Liver (tissue), 8 donors: ENCODE measurements at regions not wholly inside any gene's neighbourhood (a gene's known extent, or its start where the extent isn't known, plus 50 kb on each side); places are given as distances from the start of the nearest gene placed in this dataset.

Experiments
- DNase-seq: peaks from one replicate; pipeline ENCODE4 v3.0.0-alpha.2; 2017; ENCODE audit warnings: low spot score
- H3K27ac ChIP-seq, 2 donors: one replicate each; pipeline ENCODE4 v1.7.0; 2013; ENCODE audit warnings: inconsistent platforms in 2 of 2, low read length in 2 of 2, control low read depth in 1 of 2, low read depth in 1 of 2, mild to moderate bottlenecking in 1 of 2
- H3K27me3 ChIP-seq, 4 donors: one replicate each; pipeline versions ENCODE4 v1.6.1 to v1.7.0; 2013; ENCODE audit warnings: low read length in 3 of 4, inconsistent platforms in 1 of 4, mild to moderate bottlenecking in 1 of 4, moderate library complexity in 1 of 4; ENCODE audit not compliant: control insufficient read depth in 4 of 4, insufficient read depth in 4 of 4
- H3K36me3 ChIP-seq, 4 donors: one replicate each; pipeline versions ENCODE4 v1.6.1 to v1.7.0; 2013; ENCODE audit warnings: low read length in 3 of 4, mild to moderate bottlenecking in 3 of 4, low read depth in 1 of 4, moderate library complexity in 1 of 4; ENCODE audit not compliant: control insufficient read depth in 4 of 4, insufficient read depth in 3 of 4
- H3K4me1 ChIP-seq, 4 donors: one replicate each; pipeline versions ENCODE4 v1.6.1 to v1.7.0; 2013; ENCODE audit warnings: low read length in 3 of 4, mild to moderate bottlenecking in 3 of 4, moderate library complexity in 1 of 4; ENCODE audit not compliant: control insufficient read depth in 4 of 4, insufficient read depth in 4 of 4
- H3K4me3 ChIP-seq, 3 donors: one replicate each; pipeline versions ENCODE4 v1.6.1 to v1.7.0; 2013; ENCODE audit warnings: low read length in 3 of 3, control low read depth in 1 of 3, low read depth in 1 of 3, mild to moderate bottlenecking in 1 of 3
- H3K9ac ChIP-seq, 2 donors: one replicate each; pipeline ENCODE4 v1.7.0; 2013; ENCODE audit warnings: low read length in 2 of 2, mild to moderate bottlenecking in 2 of 2, moderate library complexity in 2 of 2, control low read depth in 1 of 2, low read depth in 1 of 2
- H3K9me3 ChIP-seq, 4 donors: one replicate each; pipeline versions ENCODE4 v1.6.1 to v1.7.0; 2013; ENCODE audit warnings: low read length in 3 of 4; ENCODE audit not compliant: control insufficient read depth in 4 of 4
- CTCF ChIP-seq: fragments of 150-350 bp; IDR thresholded peaks from 2 replicates; pipeline ENCODE4 v1.5.1; 2017; ENCODE audit warnings: improper control_type of control experiment, low read depth, low read length; ENCODE audit not compliant: missing input control
- EGR1 ChIP-seq, 2 donors: IDR thresholded peaks; 2 replicates each; pipeline ENCODE4 v1.6.1; 2016 to 2018; ENCODE audit warnings: antibody characterized with exemption in 2 of 2, low read depth in 2 of 2
- FOXA1 ChIP-seq: IDR thresholded peaks from 2 replicates; pipeline ENCODE4 v1.6.1; 2016; ENCODE audit warnings: antibody characterized with exemption
- FOXA2 ChIP-seq: IDR thresholded peaks from 2 replicates; pipeline ENCODE4 v1.6.1; 2016; ENCODE audit warnings: antibody characterized with exemption
- GABPA ChIP-seq, 2 donors: IDR thresholded peaks in 1 of 2; conservative IDR thresholded peaks in 1 of 2; 2 replicates each; pipeline ENCODE4 v1.6.1; 2016; ENCODE audit warnings: antibody characterized with exemption in 2 of 2, mild to moderate bottlenecking in 1 of 2, moderate library complexity in 1 of 2
- HNF4A ChIP-seq, 2 donors: conservative IDR thresholded peaks; 2 replicates each; pipeline ENCODE4 v1.6.1; 2016; ENCODE audit warnings: antibody characterized with exemption in 2 of 2, mild to moderate bottlenecking in 2 of 2
- HNF4G ChIP-seq: IDR thresholded peaks from 2 replicates; pipeline ENCODE4 v1.6.1; 2016; ENCODE audit warnings: antibody characterized with exemption
- JUND ChIP-seq, 2 donors: IDR thresholded peaks; 2 replicates each; pipeline ENCODE4 v1.6.1; 2016; ENCODE audit warnings: antibody characterized with exemption in 2 of 2
- MAX ChIP-seq: IDR thresholded peaks from 2 replicates; pipeline ENCODE4 v1.6.1; 2016; ENCODE audit warnings: antibody characterized with exemption
- NR2F2 ChIP-seq: IDR thresholded peaks from 2 replicates; pipeline ENCODE4 v1.6.1; 2016; ENCODE audit warnings: antibody characterized with exemption
- RAD21 ChIP-seq, 2 donors: IDR thresholded peaks; 2 replicates each; pipeline ENCODE4 v1.6.1; 2016; ENCODE audit warnings: antibody characterized with exemption in 2 of 2, mild to moderate bottlenecking in 2 of 2
- RXRA ChIP-seq, 2 donors: IDR thresholded peaks; 2 replicates each; pipeline ENCODE4 v1.6.1; 2017 to 2018; ENCODE audit warnings: antibody characterized with exemption in 2 of 2, mild to moderate bottlenecking in 1 of 2
- SP1 ChIP-seq: IDR thresholded peaks from 2 replicates; pipeline ENCODE4 v1.6.1; 2018; ENCODE audit warnings: antibody characterized with exemption, mild to moderate bottlenecking
- TAF1 ChIP-seq: conservative IDR thresholded peaks from 2 replicates; pipeline ENCODE4 v1.6.1; 2016; ENCODE audit warnings: antibody characterized with exemption, mild to moderate bottlenecking
- YY1 ChIP-seq: IDR thresholded peaks from 2 replicates; pipeline ENCODE4 v1.6.1; 2016; ENCODE audit warnings: antibody characterized with exemption, mild to moderate bottlenecking
- WGBS: extraction: QIAGEN DNeasy Blood & Tissue Kit; methylation state at CpG from one replicate; pipeline ENCODE4 v1.1.7; 2013; 5-methylcytosine and 5-hydroxymethylcytosine counted together
- TF ChIP-seq, protein P1 (sequence below): IDR thresholded peaks from 2 replicates; pipeline ENCODE4 v1.6.1; 2016; ENCODE audit warnings: antibody characterized with exemption
- TF ChIP-seq, protein P2 (sequence below): IDR thresholded peaks from 2 replicates; pipeline ENCODE4 v1.6.1; 2016; ENCODE audit warnings: antibody characterized with exemption, mild to moderate bottlenecking
- TF ChIP-seq, protein P3 (sequence below): IDR thresholded peaks from 2 replicates; pipeline ENCODE4 v1.6.1; 2016; ENCODE audit warnings: antibody characterized with exemption
- donor health status: healthy.
- donor health status: healthy.
- donor health status: healthy.
- donor health status: healthy.
- donor health status: healthy.

DNA sequence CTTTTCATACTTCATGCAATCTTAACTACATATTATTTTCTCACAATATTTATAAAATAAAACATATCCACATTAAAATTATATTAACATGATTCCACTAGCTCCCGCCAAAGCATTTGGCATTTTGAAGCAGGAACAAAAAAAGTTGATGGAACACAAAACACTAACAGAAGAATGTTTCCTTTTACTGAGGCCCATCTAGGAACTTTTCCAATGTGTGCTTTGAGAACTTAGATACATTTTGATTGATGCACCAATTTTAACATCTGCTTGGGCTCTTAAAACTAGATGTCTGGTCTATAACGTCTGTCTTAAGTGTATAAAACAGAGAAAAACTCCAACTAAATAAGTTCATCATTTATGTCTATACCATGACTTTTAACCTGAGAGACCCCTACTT, 1214.8 kb downstream of the SORCS1 start:
- H3K9ac ChIP-seq = no peak overlapping the region
- no peak for DNase-seq
- no peak overlapping the region for H3K4me3 ChIP-seq
- no peaks in the 10 kb centered on the region for H3K36me3 ChIP-seq
- TF ChIP-seq, protein P1, sequence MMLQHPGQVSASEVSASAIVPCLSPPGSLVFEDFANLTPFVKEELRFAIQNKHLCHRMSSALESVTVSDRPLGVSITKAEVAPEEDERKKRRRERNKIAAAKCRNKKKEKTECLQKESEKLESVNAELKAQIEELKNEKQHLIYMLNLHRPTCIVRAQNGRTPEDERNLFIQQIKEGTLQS = no peak
- no peak for TF ChIP-seq RXRA (IDR thresholded peaks at IDR 0.05)
- no peak for TF ChIP-seq TAF1
- TF ChIP-seq MAX = no peak
- TF ChIP-seq HNF4G = no peak
- no peak for TF ChIP-seq SP1
- TF ChIP-seq RAD21 (IDR thresholded peaks at IDR 0.05) = no peak
- TF ChIP-seq, protein P2, sequence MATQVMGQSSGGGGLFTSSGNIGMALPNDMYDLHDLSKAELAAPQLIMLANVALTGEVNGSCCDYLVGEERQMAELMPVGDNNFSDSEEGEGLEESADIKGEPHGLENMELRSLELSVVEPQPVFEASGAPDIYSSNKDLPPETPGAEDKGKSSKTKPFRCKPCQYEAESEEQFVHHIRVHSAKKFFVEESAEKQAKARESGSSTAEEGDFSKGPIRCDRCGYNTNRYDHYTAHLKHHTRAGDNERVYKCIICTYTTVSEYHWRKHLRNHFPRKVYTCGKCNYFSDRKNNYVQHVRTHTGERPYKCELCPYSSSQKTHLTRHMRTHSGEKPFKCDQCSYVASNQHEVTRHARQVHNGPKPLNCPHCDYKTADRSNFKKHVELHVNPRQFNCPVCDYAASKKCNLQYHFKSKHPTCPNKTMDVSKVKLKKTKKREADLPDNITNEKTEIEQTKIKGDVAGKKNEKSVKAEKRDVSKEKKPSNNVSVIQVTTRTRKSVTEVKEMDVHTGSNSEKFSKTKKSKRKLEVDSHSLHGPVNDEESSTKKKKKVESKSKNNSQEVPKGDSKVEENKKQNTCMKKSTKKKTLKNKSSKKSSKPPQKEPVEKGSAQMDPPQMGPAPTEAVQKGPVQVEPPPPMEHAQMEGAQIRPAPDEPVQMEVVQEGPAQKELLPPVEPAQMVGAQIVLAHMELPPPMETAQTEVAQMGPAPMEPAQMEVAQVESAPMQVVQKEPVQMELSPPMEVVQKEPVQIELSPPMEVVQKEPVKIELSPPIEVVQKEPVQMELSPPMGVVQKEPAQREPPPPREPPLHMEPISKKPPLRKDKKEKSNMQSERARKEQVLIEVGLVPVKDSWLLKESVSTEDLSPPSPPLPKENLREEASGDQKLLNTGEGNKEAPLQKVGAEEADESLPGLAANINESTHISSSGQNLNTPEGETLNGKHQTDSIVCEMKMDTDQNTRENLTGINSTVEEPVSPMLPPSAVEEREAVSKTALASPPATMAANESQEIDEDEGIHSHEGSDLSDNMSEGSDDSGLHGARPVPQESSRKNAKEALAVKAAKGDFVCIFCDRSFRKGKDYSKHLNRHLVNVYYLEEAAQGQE = no peak
- TF ChIP-seq, protein P3, sequence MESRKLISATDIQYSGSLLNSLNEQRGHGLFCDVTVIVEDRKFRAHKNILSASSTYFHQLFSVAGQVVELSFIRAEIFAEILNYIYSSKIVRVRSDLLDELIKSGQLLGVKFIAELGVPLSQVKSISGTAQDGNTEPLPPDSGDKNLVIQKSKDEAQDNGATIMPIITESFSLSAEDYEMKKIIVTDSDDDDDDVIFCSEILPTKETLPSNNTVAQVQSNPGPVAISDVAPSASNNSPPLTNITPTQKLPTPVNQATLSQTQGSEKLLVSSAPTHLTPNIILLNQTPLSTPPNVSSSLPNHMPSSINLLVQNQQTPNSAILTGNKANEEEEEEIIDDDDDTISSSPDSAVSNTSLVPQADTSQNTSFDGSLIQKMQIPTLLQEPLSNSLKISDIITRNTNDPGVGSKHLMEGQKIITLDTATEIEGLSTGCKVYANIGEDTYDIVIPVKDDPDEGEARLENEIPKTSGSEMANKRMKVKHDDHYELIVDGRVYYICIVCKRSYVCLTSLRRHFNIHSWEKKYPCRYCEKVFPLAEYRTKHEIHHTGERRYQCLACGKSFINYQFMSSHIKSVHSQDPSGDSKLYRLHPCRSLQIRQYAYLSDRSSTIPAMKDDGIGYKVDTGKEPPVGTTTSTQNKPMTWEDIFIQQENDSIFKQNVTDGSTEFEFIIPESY = no peak
- no peak for TF ChIP-seq GABPA (IDR thresholded peaks at IDR 0.05 in 1 of 2, conservative IDR thresholded peaks at IDR 0.05 in 1 of 2)
- TF ChIP-seq YY1 = no peak
- TF ChIP-seq FOXA2 = no peak
- TF ChIP-seq CTCF = no peak
- TF ChIP-seq FOXA1 = no peak
- TF ChIP-seq HNF4A (conservative IDR thresholded peaks at IDR 0.05) = no peak
- no peak overlapping the region for H3K27ac ChIP-seq
- no peaks in the 10 kb centered on the region for H3K27me3 ChIP-seq
- WGBS = 52% methylated on average over 2 of the region's 2 CpGs
- H3K9me3 ChIP-seq = no peaks in the 10 kb centered on the region
- H3K4me1 ChIP-seq = no peaks in the 10 kb centered on the region

GRCh38 chr10:105925045-105925785, 1239.3 kb downstream of the SORCS1 start:
- Histone ChIP-seq H3K27ac (no peak overlapping the region), H3K9me3 (no peaks in the 10 kb centered on the region), H3K4me1 (no peaks in the 10 kb centered on the region), H3K9ac (no peak overlapping the region), H3K27me3 (no peaks in the 10 kb centered on the region), H3K4me3 (no peak overlapping the region), H3K36me3 (no peaks in the 10 kb centered on the region)
- TF ChIP-seq, protein P2 = no peak
- TF ChIP-seq NR2F2 (no peak), JUND (IDR thresholded peaks at IDR 0.05) (no peak), FOXA2 (no peak), CTCF (no peak), EGR1 (IDR thresholded peaks at IDR 0.05; ENCODE audit: low read depth in 2 of 2) (no peak), RAD21 (IDR thresholded peaks at IDR 0.05) (no peak), FOXA1 (no peak)
- TF ChIP-seq, protein P1 = no peak
- no peak for DNase-seq
- 67% methylated on average over 4 of the region's 4 CpGs for WGBS
